HepG2 (cell line): ENCODE measurements at regions not wholly inside any gene's neighbourhood (a gene's known extent, or its start where the extent isn't known, plus 50 kb on each side); places are given as distances from the start of the nearest gene placed in this dataset.

Experiments used
- ATAC-seq: fragments of 200-7000 bp; cut with Tn5 transposase; 3 replicates; pipeline ENCODE4 v1.9.1; 2020; ENCODE audit warnings: mild to moderate bottlenecking, moderate library complexity
- BruUV-seq: library from RNA; stranded (reverse); fragments of 400-500 nt; replicated peaks from 2 replicates; lab custom pipeline; 2021; lab: Mats Ljungman, UMichigan
- CTCF ChIA-PET: fragments of 300-600 bp; formaldehyde crosslinking; extraction: SDS; loops from one replicate; lab custom pipeline; 2021; ENCODE audit warnings: low total read pairs, inconsistent platforms, low intra/inter-chr PET ratio; lab: Yijun Ruan, JAX
- POLR2A ChIA-PET: fragments of 350-600 bp; sonication (Branson Sonifier 250); formaldehyde crosslinking; loops from one replicate; lab custom pipeline; 2020; ENCODE audit warnings: antibody characterized with exemption, inconsistent platforms; lab: Yijun Ruan, JAX
- DNase-seq: peaks from one replicate; pipeline ENCODE4 v3.0.0-alpha.2; 2015; ENCODE audit warnings: low spot score
- FAIRE-seq: peaks from 3 replicates; lab custom pipeline; 2011; peaks lifted over from hg19 to GRCh38; lab: Jason Lieb, UNC
- H2AFZ ChIP-seq: one replicate; pipeline ENCODE4 v1.6.1; 2011; ENCODE audit warnings: low read length, inconsistent platforms
- H3K27ac ChIP-seq: fragments of 300-600 bp; 3 replicates; pipeline ENCODE4 v1.8.0; 2011; ENCODE audit warnings: mixed run types, mild to moderate bottlenecking, mixed read lengths, low read length, inconsistent platforms; ENCODE audit not compliant: insufficient read depth; ENCODE audit errors: extremely low read length
- H3K27me3 ChIP-seq, 2 experiments: fragments of 200-600 bp in 1 of 2; 2 replicates in 1 of 2; 3 replicates in 1 of 2; pipeline versions ENCODE4 v1.6.0 to v1.8.0; 2011; ENCODE audit warnings: low read length in 2 of 2, mild to moderate bottlenecking in 2 of 2, moderate library complexity in 2 of 2, inconsistent platforms in 1 of 2; ENCODE audit not compliant: insufficient read depth in 2 of 2, control insufficient read depth in 1 of 2
- H3K36me3 ChIP-seq, 2 experiments: fragments of 200-600 bp in 1 of 2; replicated peaks in 1 of 2; 2 replicates in 1 of 2; 3 replicates in 1 of 2; pipeline versions ENCODE4 v1.5.1 to v1.8.0; 2011; ENCODE audit warnings: low read length in 2 of 2, inconsistent platforms in 1 of 2; ENCODE audit not compliant: insufficient read depth in 2 of 2, control insufficient read depth in 1 of 2
- H3K4me1 ChIP-seq: 2 replicates; pipeline ENCODE4 v1.5.1; 2012; ENCODE audit warnings: low read length, inconsistent platforms; ENCODE audit not compliant: insufficient read depth
- H3K4me2 ChIP-seq: 2 replicates; pipeline ENCODE4 v1.6.0; 2011; ENCODE audit warnings: low read depth, low read length, inconsistent platforms
- H3K4me3 ChIP-seq, 3 experiments: fragments of 200-600 bp in 1 of 3; sonication (generic), shearing (Covaris generic) in 1 of 3; replicated peaks in 1 of 3; 2 replicates each; pipeline ENCODE4 v1.5.1; 2011 to 2016; ENCODE audit warnings: low read length in 3 of 3, inconsistent platforms in 2 of 3, low read depth in 2 of 3, mild to moderate bottlenecking in 2 of 3, control low read depth in 1 of 3, mixed read lengths in 1 of 3; ENCODE audit not compliant: insufficient read depth in 1 of 3
- H3K79me2 ChIP-seq: one replicate; pipeline ENCODE4 v1.6.1; 2011; ENCODE audit warnings: low read length, inconsistent platforms; ENCODE audit not compliant: insufficient read depth
- H3K9ac ChIP-seq: 2 replicates; pipeline ENCODE4 v1.6.0; 2011; ENCODE audit warnings: mild to moderate bottlenecking, low read depth, low read length, inconsistent platforms; ENCODE audit not compliant: insufficient read depth
- H3K9me3 ChIP-seq: 2 replicates; pipeline ENCODE4 v1.5.1; 2012; ENCODE audit warnings: mild to moderate bottlenecking, low read length
- H4K20me1 ChIP-seq: 2 replicates; pipeline ENCODE4 v1.6.0; 2011; ENCODE audit warnings: inconsistent platforms, mild to moderate bottlenecking, low read length, moderate library complexity; ENCODE audit not compliant: insufficient read depth
- ATF7-NPFF ChIP-seq: sonication (generic); formaldehyde crosslinking; IDR thresholded peaks from 2 replicates; pipeline ENCODE4 v1.8.1; 2023; ENCODE audit warnings: mild to moderate bottlenecking, low read depth, missing genetic modification reagents, moderate library complexity
- CTCF ChIP-seq: sonication (generic); formaldehyde crosslinking; IDR thresholded peaks from 2 replicates; pipeline ENCODE4 v1.5.0; 2020; ENCODE audit warnings: mild to moderate bottlenecking, missing genetic modification reagents, moderate library complexity
- NFE2L2 ChIP-seq: fragments of 150-350 bp; IDR thresholded peaks from 2 replicates; pipeline ENCODE4 v1.6.1; 2014; ENCODE audit warnings: low read length
- NKX3-1 ChIP-seq: sonication (generic); formaldehyde crosslinking; IDR thresholded peaks from 2 replicates; pipeline ENCODE4 v1.5.0; 2020; ENCODE audit warnings: missing genetic modification reagents
- RARG ChIP-seq: sonication (generic); formaldehyde crosslinking; IDR thresholded peaks from 2 replicates; pipeline ENCODE4 v1.4.0; 2020; ENCODE audit warnings: low read depth, mild to moderate bottlenecking, missing genetic modification reagents
- RXRB ChIP-seq: IDR thresholded peaks from 2 replicates; pipeline ENCODE4 v1.6.1; 2016; ENCODE audit warnings: borderline replicate concordance, missing genetic modification reagents, missing compliant biosample characterization
- STAG1 ChIP-seq: sonication (generic); formaldehyde crosslinking; IDR thresholded peaks from 2 replicates; pipeline ENCODE4 v1.4.0; 2020; ENCODE audit warnings: missing genetic modification reagents
- ZNF512 ChIP-seq: sonication (generic); formaldehyde crosslinking; IDR thresholded peaks from 2 replicates; pipeline ENCODE4 v1.4.0; 2020; ENCODE audit warnings: mild to moderate bottlenecking, missing genetic modification reagents
- ZNF788 ChIP-seq: sonication (generic); formaldehyde crosslinking; IDR thresholded peaks from 2 replicates; pipeline ENCODE4 v1.5.0; 2020; ENCODE audit warnings: mild to moderate bottlenecking, missing genetic modification reagents, borderline replicate concordance
- in situ Hi-C: cut with HindIII; loops from 2 replicates; pipeline ENCODE4 v1.10.0; 2017; ENCODE audit warnings: low pct_unique_long_range_greater_than_20kb; ENCODE audit not compliant: extremely low pct_ligation_motif_present
- intact Hi-C: fragments of 100-400 bp; cut with micrococcal nuclease; formaldehyde crosslinking; loops from one replicate; pipeline ENCODE4 v1.10.0; 2022; ENCODE audit not compliant: unreplicated experiment

DNA sequence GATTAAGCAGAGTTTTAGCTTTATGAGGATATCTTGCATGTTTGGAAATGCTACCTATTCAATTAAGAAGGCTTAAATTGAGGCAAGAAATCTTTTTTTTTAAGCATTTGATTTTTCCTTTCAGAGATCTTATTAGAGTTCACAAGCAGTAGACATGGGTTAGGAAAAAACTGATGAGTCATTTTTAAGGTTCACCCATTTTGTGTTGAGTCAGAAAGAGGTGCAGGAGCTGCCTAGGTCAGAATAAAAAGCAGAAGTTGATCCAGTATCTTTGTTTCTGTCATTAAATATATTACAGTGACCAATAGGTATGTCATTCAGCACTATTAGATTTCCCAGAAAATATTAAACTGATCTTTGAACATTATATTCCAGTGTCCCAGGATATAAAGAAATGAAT is 306.8 kb downstream of the LMBRD1 start:
- Histone ChIP-seq H3K36me3 (no peaks in the 10 kb centered on the region), H2AFZ (no peak overlapping the region), H3K4me1 (no peaks in the 10 kb centered on the region), H3K27ac (no peak overlapping the region), H3K9ac (no peak overlapping the region), H3K79me2 (no peaks in the 10 kb centered on the region), H3K4me2 (no peak overlapping the region), H3K9me3 (peaks cover 6% of the 10 kb centered on the region; the same call in 1 of the 2 replicates), H4K20me1 (no peaks in the 10 kb centered on the region), H3K4me3 (no peak overlapping the region), H3K27me3 (no peaks in the 10 kb centered on the region)
- no peak for FAIRE-seq
- no peak for ATAC-seq
- CTCF ChIA-PET: no interaction called here
- TF ChIP-seq RARG (CRISPR knock-in tag) (no peak), ZNF788 (CRISPR knock-in tag) (no peak), RXRB (CRISPR knock-in tag) (no peak), ZNF512 (CRISPR knock-in tag) (no peak), NFE2L2 (peak; percentile 22; the same call in 1 of the 2 replicates)
- POLR2A ChIA-PET: no interaction called here
- in situ Hi-C loops (no loop called here), intact Hi-C loops (loop anchor here (5.0 kb wide), 1 partner anchor 853 kb away; the partner anchor contains the start of gene ADGRB3)
- DNase-seq: no peak
- BruUV-seq: no TSS peak

DNA sequence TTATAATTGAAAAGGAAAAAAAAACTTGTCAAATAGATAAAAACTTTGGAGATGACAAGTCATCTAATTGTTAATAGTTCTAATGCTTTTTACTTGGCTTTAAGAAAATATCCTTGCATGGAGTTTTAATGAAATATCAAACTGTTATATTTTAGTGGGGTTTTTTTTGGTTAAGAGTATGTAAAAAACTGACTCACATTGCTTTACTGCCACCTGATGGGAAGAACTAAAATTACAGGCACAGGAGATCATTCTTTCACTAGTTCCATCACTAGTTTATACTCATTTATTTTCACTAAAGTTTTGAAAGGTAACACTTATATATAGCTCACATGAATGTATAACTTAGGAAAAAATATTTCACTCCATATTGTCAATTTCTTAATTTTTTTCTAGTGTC is 309.1 kb downstream of the LMBRD1 start:
- Histone ChIP-seq H3K36me3 (no peaks in the 10 kb centered on the region), H3K79me2 (no peaks in the 10 kb centered on the region), H3K4me1 (no peaks in the 10 kb centered on the region), H3K4me3 (no peak overlapping the region), H2AFZ (no peak overlapping the region), H3K9me3 (no peaks in the 10 kb centered on the region), H3K27ac (no peak overlapping the region), H3K4me2 (no peak overlapping the region), H3K9ac (no peak overlapping the region), H4K20me1 (no peaks in the 10 kb centered on the region), H3K27me3 (no peaks in the 10 kb centered on the region)
- DNase-seq (no peak), FAIRE-seq (no peak), ATAC-seq (no peak)
- intact Hi-C loops: loop anchor here (1.0 to 5.0 kb wide), 2 partner anchors 27 to 850 kb away; partner anchors contain the start of gene ADGRB3
- in situ Hi-C loops: no loop called here
- TF ChIP-seq NKX3-1 (CRISPR knock-in tag) (no peak), STAG1 (CRISPR knock-in tag) (peak; percentile 34), ATF7-NPFF (CRISPR knock-in tag) (no peak), CTCF (CRISPR knock-in tag) (peak; percentile 28; the same call in 1 of the 2 replicates)
- CTCF ChIA-PET: no interaction called here
- POLR2A ChIA-PET: no interaction called here
- no TSS peak for BruUV-seq
